Trophoblast cell (in vitro differentiated cells and primary cell): ENCODE measurements at regions not wholly inside any gene's neighbourhood (a gene's known extent, or its start where the extent isn't known, plus 50 kb on each side); places are given as distances from the start of the nearest gene placed in this dataset.

Source experiments
- DNase-seq, 2 donors: peaks; one replicate each; pipeline ENCODE4 v3.0.0-alpha.2; 2016
- H2AFZ ChIP-seq: 2 replicates; pipeline ENCODE4 v1.6.1; 2013; ENCODE audit warnings: low read length, moderate library complexity, mild to moderate bottlenecking; ENCODE audit not compliant: insufficient read depth, poor library complexity
- H2AK5ac ChIP-seq: 2 replicates; pipeline ENCODE4 v1.6.1; 2013; ENCODE audit warnings: mild to moderate bottlenecking, low read length
- H2BK120ac ChIP-seq: 2 replicates; pipeline ENCODE4 v1.6.1; 2013; ENCODE audit warnings: low read length, mild to moderate bottlenecking, moderate library complexity; ENCODE audit not compliant: insufficient read depth, poor library complexity
- H2BK12ac ChIP-seq: 2 replicates; pipeline ENCODE4 v1.6.1; 2013; ENCODE audit warnings: mild to moderate bottlenecking, low read length, moderate library complexity
- H2BK5ac ChIP-seq: 2 replicates; pipeline ENCODE4 v1.6.1; 2013; ENCODE audit warnings: low read length, low read depth, moderate library complexity, mild to moderate bottlenecking; ENCODE audit not compliant: poor library complexity
- H3K14ac ChIP-seq: 2 replicates; pipeline ENCODE4 v1.6.1; 2013; ENCODE audit warnings: mild to moderate bottlenecking, low read length
- H3K18ac ChIP-seq: 2 replicates; pipeline ENCODE4 v1.6.1; 2013; ENCODE audit warnings: mild to moderate bottlenecking, low read length
- H3K23ac ChIP-seq: 2 replicates; pipeline ENCODE4 v1.6.1; 2013; ENCODE audit warnings: low read length
- H3K27ac ChIP-seq: 2 replicates; pipeline ENCODE4 v1.5.1; 2013; ENCODE audit warnings: low read depth, mild to moderate bottlenecking, inconsistent platforms, low read length, moderate library complexity
- H3K27me3 ChIP-seq: 2 replicates; pipeline ENCODE4 v1.6.1; 2013; ENCODE audit warnings: inconsistent platforms, mild to moderate bottlenecking, low read length, moderate library complexity; ENCODE audit not compliant: insufficient read depth
- H3K36me3 ChIP-seq, 2 experiments: 1 replicate in 1 of 2; 2 replicates in 1 of 2; pipeline ENCODE4 v1.6.1; 2013; ENCODE audit warnings: low read length in 2 of 2, mild to moderate bottlenecking in 2 of 2, moderate library complexity in 1 of 2; ENCODE audit not compliant: insufficient read depth in 2 of 2, control insufficient read depth in 1 of 2
- H3K4ac ChIP-seq: 2 replicates; pipeline ENCODE4 v1.6.1; 2013; ENCODE audit warnings: low read depth, mild to moderate bottlenecking, low read length, moderate library complexity
- H3K4me1 ChIP-seq, 2 experiments: 1 replicate in 1 of 2; 2 replicates in 1 of 2; pipeline ENCODE4 v1.6.1; 2013; ENCODE audit warnings: low read length in 2 of 2, mild to moderate bottlenecking in 2 of 2, moderate library complexity in 1 of 2; ENCODE audit not compliant: insufficient read depth in 2 of 2, control insufficient read depth in 1 of 2
- H3K4me2 ChIP-seq: 2 replicates; pipeline ENCODE4 v1.6.1; 2013; ENCODE audit warnings: inconsistent platforms, mild to moderate bottlenecking, low read length, moderate library complexity
- H3K4me3 ChIP-seq: 2 replicates; pipeline ENCODE4 v1.5.1; 2013; ENCODE audit warnings: mild to moderate bottlenecking, low read depth, low read length, inconsistent platforms
- H3K79me1 ChIP-seq: one replicate; pipeline ENCODE4 v1.6.1; 2013; ENCODE audit warnings: low read length
- H3K79me2 ChIP-seq: 2 replicates; pipeline ENCODE4 v1.6.1; 2013; ENCODE audit warnings: low read length, mild to moderate bottlenecking; ENCODE audit not compliant: control insufficient read depth, insufficient read depth, poor library complexity
- H3K9ac ChIP-seq: 2 replicates; pipeline ENCODE4 v1.6.1; 2013; ENCODE audit warnings: mild to moderate bottlenecking, low read length
- H3K9me3 ChIP-seq: 2 replicates; pipeline ENCODE4 v1.6.1; 2013; ENCODE audit warnings: low read depth, mild to moderate bottlenecking, control low read depth, inconsistent platforms, low read length; ENCODE audit not compliant: insufficient read depth
- H4K12ac ChIP-seq: 2 replicates; pipeline ENCODE4 v1.6.1; 2013; ENCODE audit warnings: low read depth, mild to moderate bottlenecking, low read length, moderate library complexity
- H4K8ac ChIP-seq: 2 replicates; pipeline ENCODE4 v1.6.1; 2013; ENCODE audit warnings: low read depth, mild to moderate bottlenecking, low read length, moderate library complexity
- H4K91ac ChIP-seq: one replicate; pipeline ENCODE4 v1.6.1; 2013; ENCODE audit warnings: low read depth, mild to moderate bottlenecking, low read length, moderate library complexity
- WGBS: extraction: QIAGEN DNeasy Blood & Tissue Kit; methylation state at CpG from one replicate; pipeline ENCODE4 v1.1.7; 2013; ENCODE audit warnings: missing lambda C conversion rate; ENCODE audit not compliant: insufficient read length, insufficient coverage; ENCODE audit errors: extremely low coverage; 5-methylcytosine and 5-hydroxymethylcytosine counted together

DNA sequence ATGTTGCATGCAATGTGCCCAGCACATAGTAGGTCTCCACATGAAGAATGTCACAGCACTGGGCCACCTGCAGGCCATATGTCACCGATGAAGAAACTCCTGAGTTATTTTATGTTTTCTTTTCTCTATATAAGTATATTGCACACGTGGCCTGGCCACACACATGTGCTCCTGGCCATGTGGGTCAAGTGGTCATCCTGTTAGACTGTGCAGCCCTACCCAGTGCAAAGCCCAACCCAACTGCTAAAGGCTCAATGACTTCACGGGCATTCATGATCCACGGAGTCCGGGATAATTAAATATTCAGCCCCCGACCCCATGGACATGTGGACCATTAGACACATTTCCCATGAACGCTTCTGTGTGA lies 163.2 kb downstream of the TEX29 start:
- H2AFZ ChIP-seq, result no peak overlapping the region
- H3K18ac ChIP-seq, result no peak overlapping the region
- H3K27me3 ChIP-seq, result no peaks in the 10 kb centered on the region
- no peak overlapping the region for H2BK5ac ChIP-seq
- DNase-seq, result no peak
- H3K36me3 ChIP-seq, result no peaks in the 10 kb centered on the region
- H2BK120ac ChIP-seq, result no peak overlapping the region
- no peaks in the 10 kb centered on the region for H3K4me1 ChIP-seq
- H3K23ac ChIP-seq, result no peak overlapping the region
- no peak overlapping the region for H3K9ac ChIP-seq
- H3K9me3 ChIP-seq, result peaks cover 20% of the 10 kb centered on the region
- H4K12ac ChIP-seq, result no peak overlapping the region
- H3K4me2 ChIP-seq, result no peak overlapping the region
- WGBS, result no CpG with 5 or more reads among the region's 7 CpGs
- H3K4me3 ChIP-seq, result no peak overlapping the region
- no peak overlapping the region for H3K14ac ChIP-seq
- H3K27ac ChIP-seq, result no peak overlapping the region
- H2AK5ac ChIP-seq, result no peak overlapping the region
- no peak overlapping the region for H4K91ac ChIP-seq
- H3K4ac ChIP-seq, result no peak overlapping the region
- H4K8ac ChIP-seq, result no peak overlapping the region
- no peaks in the 10 kb centered on the region for H3K79me1 ChIP-seq
- no peak overlapping the region for H2BK12ac ChIP-seq
- H3K79me2 ChIP-seq, result no peaks in the 10 kb centered on the region

DNA sequence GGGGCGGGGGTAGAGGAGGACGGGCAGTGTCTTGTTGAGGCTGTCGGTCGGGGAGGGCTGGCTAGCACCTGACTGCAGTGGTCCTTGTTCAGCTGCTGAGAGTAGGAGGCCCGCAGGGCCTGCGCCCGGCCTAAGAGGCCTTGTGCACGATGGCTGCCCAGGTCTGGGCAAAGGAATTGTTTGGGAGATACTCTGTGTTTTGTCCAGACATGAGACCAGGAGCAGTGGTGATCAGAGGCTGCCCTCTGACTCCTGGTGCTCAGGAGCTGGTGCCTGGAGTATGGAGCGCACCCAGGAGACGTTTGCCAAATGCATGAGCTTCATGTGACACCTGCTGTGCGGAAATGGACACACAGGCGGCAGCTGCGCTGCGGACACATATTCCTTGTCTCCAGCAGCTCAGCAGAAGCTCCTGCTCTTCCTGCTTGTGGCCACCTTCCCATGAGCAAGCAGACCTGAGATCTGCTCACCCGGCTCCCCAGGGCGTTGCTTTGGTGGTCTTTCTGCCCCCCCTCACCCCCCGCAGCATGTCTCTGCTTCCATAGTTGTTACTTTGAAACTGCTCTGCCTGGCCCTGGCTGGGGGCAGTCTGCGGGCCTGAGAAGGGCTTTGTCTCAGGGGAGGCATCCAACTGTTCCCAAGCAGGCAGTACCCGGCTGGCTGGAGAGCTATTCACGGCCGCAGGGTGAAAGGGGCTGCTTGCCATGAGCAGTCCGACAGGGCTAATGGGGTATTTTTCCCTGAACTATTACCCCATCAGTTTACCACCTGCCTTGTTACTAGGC lies 163.9 kb downstream of the TEX29 start:
- Histone ChIP-seq H3K36me3 (no peaks in the 10 kb centered on the region), H3K4me1 (no peaks in the 10 kb centered on the region), H3K27ac (no peak overlapping the region), H3K27me3 (no peaks in the 10 kb centered on the region), H3K23ac (no peak overlapping the region), H3K9me3 (peaks cover 24% of the 10 kb centered on the region), H2AK5ac (no peak overlapping the region), H3K14ac (no peak overlapping the region), H3K79me2 (no peaks in the 10 kb centered on the region), H2AFZ (no peak overlapping the region), H3K79me1 (no peaks in the 10 kb centered on the region), H2BK120ac (no peak overlapping the region), H4K8ac (no peak overlapping the region), H2BK5ac (no peak overlapping the region), H3K4ac (no peak overlapping the region), H4K12ac (no peak overlapping the region), H3K4me2 (no peak overlapping the region), H3K18ac (no peak overlapping the region), H3K4me3 (no peak overlapping the region), H4K91ac (no peak overlapping the region), H2BK12ac (no peak overlapping the region), H3K9ac (no peak overlapping the region)
- DNase-seq, result no peak
- no CpG with 5 or more reads among the region's 22 CpGs for WGBS

DNA sequence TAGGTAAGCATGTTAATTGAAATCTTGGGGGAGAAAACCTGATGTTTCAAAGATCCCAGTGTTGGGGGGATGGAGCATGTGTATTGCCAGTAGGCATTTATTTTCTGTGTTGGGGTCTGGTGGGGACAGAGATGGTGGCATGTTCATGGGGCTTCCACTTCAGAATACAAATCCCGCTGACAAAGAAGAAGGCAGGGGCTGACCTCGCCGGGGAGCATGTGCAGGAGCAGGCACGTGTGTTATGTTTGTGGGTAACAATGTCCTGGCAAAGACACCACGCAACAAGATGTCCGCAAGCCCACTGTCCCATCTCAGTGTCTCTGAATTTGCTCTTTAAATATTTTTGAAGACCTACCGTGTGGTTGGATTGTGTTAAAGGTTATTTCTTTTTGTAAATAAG lies 164.5 kb downstream of the TEX29 start:
- Histone ChIP-seq H2BK5ac (no peak overlapping the region), H3K9ac (no peak overlapping the region), H3K14ac (no peak overlapping the region), H3K27me3 (no peaks in the 10 kb centered on the region), H3K4me1 (no peaks in the 10 kb centered on the region), H3K79me1 (no peaks in the 10 kb centered on the region), H3K27ac (no peak overlapping the region), H3K9me3 (peaks cover 25% of the 10 kb centered on the region), H4K8ac (no peak overlapping the region), H3K4me2 (no peak overlapping the region), H3K4ac (no peak overlapping the region), H3K23ac (no peak overlapping the region), H3K18ac (no peak overlapping the region), H2AK5ac (no peak overlapping the region), H3K4me3 (no peak overlapping the region), H4K12ac (no peak overlapping the region), H3K36me3 (no peaks in the 10 kb centered on the region), H2AFZ (no peak overlapping the region), H4K91ac (no peak overlapping the region), H2BK12ac (no peak overlapping the region), H2BK120ac (no peak overlapping the region), H3K79me2 (no peaks in the 10 kb centered on the region)
- no peak for DNase-seq
- WGBS, result no CpG with 5 or more reads among the region's 7 CpGs

DNA sequence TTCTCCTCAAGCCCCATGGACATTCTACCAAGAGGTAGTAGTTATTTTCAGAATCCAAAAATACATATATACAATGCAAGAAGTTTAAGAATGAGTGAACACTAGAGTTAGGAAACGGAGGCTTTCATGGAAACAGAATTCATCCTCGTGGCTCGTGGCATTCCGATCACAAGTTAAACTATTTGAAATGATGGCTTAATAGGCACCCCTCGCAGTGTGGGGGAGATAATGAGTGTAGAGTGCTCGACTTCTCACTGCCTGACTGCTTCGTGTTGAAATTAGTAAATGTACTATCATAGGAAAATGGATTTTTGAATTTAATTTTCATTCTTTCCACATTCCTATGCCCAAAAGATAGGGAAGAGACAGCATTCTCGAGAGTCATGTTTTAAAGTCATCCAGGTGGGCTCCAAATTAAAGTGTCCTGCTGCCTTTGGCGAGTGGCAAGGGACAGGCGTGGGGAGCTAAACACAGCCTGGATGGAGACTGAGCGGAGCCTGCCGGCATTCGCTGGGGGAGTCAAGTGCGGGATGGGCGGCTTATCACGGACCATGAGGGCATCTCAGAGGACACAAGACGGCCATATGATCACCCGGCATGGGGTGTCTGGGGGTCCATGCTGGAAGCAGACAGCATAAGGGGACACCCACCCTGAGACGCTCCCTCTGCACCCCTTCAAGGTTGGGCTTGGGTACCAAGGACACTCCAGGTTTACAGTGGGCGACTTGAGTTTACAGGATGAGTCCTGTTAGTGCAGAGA lies 165.2 kb downstream of the TEX29 start:
- no peak overlapping the region for H3K27ac ChIP-seq
- H3K4ac ChIP-seq, result no peak overlapping the region
- H4K12ac ChIP-seq, result no peak overlapping the region
- no peak overlapping the region for H3K4me3 ChIP-seq
- H2BK120ac ChIP-seq, result no peak overlapping the region
- DNase-seq, result no peak
- H2BK5ac ChIP-seq, result no peak overlapping the region
- H2AK5ac ChIP-seq, result no peak overlapping the region
- H4K91ac ChIP-seq, result no peak overlapping the region
- no peaks in the 10 kb centered on the region for H3K4me1 ChIP-seq
- H3K9ac ChIP-seq, result no peak overlapping the region
- H3K14ac ChIP-seq, result no peak overlapping the region
- H3K23ac ChIP-seq, result no peak overlapping the region
- no peaks in the 10 kb centered on the region for H3K36me3 ChIP-seq
- no peak overlapping the region for H2BK12ac ChIP-seq
- H3K79me2 ChIP-seq, result no peaks in the 10 kb centered on the region
- H3K18ac ChIP-seq, result no peak overlapping the region
- WGBS, result no CpG with 5 or more reads among the region's 20 CpGs
- H3K4me2 ChIP-seq, result no peak overlapping the region
- no peak overlapping the region for H2AFZ ChIP-seq
- no peaks in the 10 kb centered on the region for H3K27me3 ChIP-seq
- H3K9me3 ChIP-seq, result peaks cover 25% of the 10 kb centered on the region
- H4K8ac ChIP-seq, result no peak overlapping the region
- no peaks in the 10 kb centered on the region for H3K79me1 ChIP-seq
